HG03135 (cell line): ENCODE measurements at regions not wholly inside any gene's neighbourhood (a gene's known extent, or its start where the extent isn't known, plus 50 kb on each side); places are given as distances from the start of the nearest gene placed in this dataset.

Source experiments
- ATAC-seq: cut with Tn5 transposase; IDR thresholded peaks from one replicate; pipeline ENCODE4 v1.9.1; 2021; ENCODE audit warnings: mild to moderate bottlenecking, moderate library complexity; ENCODE audit not compliant: unreplicated experiment

- ATAC-seq: no peak
Measured at GRCh38 chr2:65800998-65801397, 368.6 kb upstream of the SPRED2 start.

- no peak for ATAC-seq
Measured at GRCh38 chr2:65799141-65799854, 366.9 kb upstream of the SPRED2 start.

GRCh38 chr2:65798641-65799040 is 366.2 kb upstream of the SPRED2 start:
- no peak for ATAC-seq

- ATAC-seq: no peak
Measured at GRCh38 chr2:65794994-65795393, 362.6 kb upstream of the SPRED2 start.

- no peak for ATAC-seq
Measured at GRCh38 chr2:65791404-65791975, 359.1 kb upstream of the SPRED2 start.

- no peak for ATAC-seq
Measured at GRCh38 chr2:65790676-65790935, 358.2 kb upstream of the SPRED2 start.

GRCh38 chr2:65789923-65790675 is 357.7 kb upstream of the SPRED2 start:
- no peak for ATAC-seq

GRCh38 chr2:65788556-65788955 is 356.2 kb upstream of the SPRED2 start:
- no peak for ATAC-seq

GRCh38 chr2:65786765-65787164 is 354.4 kb upstream of the SPRED2 start:
- ATAC-seq: no peak

GRCh38 chr2:65786007-65786717 is 353.8 kb upstream of the SPRED2 start:
- no peak for ATAC-seq

- no peak for ATAC-seq
Measured at GRCh38 chr2:65782996-65783650, 350.7 kb upstream of the SPRED2 start.

GRCh38 chr2:65782186-65782585 is 349.8 kb upstream of the SPRED2 start:
- ATAC-seq: no peak

GRCh38 chr2:65781756-65782155 is 349.4 kb upstream of the SPRED2 start:
- no peak for ATAC-seq

- ATAC-seq: no peak
Measured at GRCh38 chr2:65779021-65779420, 346.6 kb upstream of the SPRED2 start.

- ATAC-seq: no peak
Measured at GRCh38 chr2:65778137-65778536, 345.7 kb upstream of the SPRED2 start.

- ATAC-seq: no peak
Measured at GRCh38 chr2:65775839-65776238, 343.4 kb upstream of the SPRED2 start.

GRCh38 chr2:65767946-65768345 is 335.5 kb upstream of the SPRED2 start:
- ATAC-seq: no peak

- ATAC-seq: no peak
Measured at GRCh38 chr2:65766768-65767267, 334.4 kb upstream of the SPRED2 start.

- no peak for ATAC-seq
Measured at GRCh38 chr2:65765376-65765775, 333.0 kb upstream of the SPRED2 start.

GRCh38 chr2:65762068-65762467 is 329.7 kb upstream of the SPRED2 start:
- ATAC-seq: no peak

GRCh38 chr2:65754219-65754618 is 321.8 kb upstream of the SPRED2 start:
- ATAC-seq: no peak
